CD4-positive, CD25-positive, alpha-beta regulatory T cell (primary cell): ENCODE measurements at regions not wholly inside any gene's neighbourhood (a gene's known extent, or its start where the extent isn't known, plus 50 kb on each side); places are given as distances from the start of the nearest gene placed in this dataset.

Experiments
- ATAC-seq, 2 donors: fragments of 150-1000 bp; cut with Tn5 transposase; one replicate each; pipeline ENCODE4 v1.10.0; 2021; ENCODE audit warnings: low read depth in 2 of 2, moderate number of reproducible peaks in 2 of 2, moderate library complexity in 1 of 2
- DNase-seq, 3 donors: peaks; one replicate each; pipeline versions ENCODE4 v3.0.0 to v3.0.0-alpha.2; 2012 to 2022; ENCODE audit warnings: mixed read lengths in 1 of 3
- H3K27ac ChIP-seq: one replicate; pipeline ENCODE4 v1.7.0; 2013; ENCODE audit warnings: mild to moderate bottlenecking, low read length; ENCODE audit not compliant: insufficient read depth, poor library complexity, severe bottlenecking
- H3K27me3 ChIP-seq: one replicate; pipeline ENCODE4 v1.7.0; 2013; ENCODE audit warnings: low read length; ENCODE audit not compliant: control insufficient read depth, insufficient read depth
- H3K36me3 ChIP-seq: one replicate; pipeline ENCODE4 v1.7.0; 2013; ENCODE audit warnings: mild to moderate bottlenecking, low read length, moderate library complexity; ENCODE audit not compliant: control insufficient read depth, insufficient read depth
- H3K4me1 ChIP-seq: 2 replicates; pipeline ENCODE4 v1.7.0; 2013; ENCODE audit warnings: mild to moderate bottlenecking, low read length; ENCODE audit not compliant: insufficient read depth, control insufficient read depth, poor library complexity, severe bottlenecking
- H3K4me3 ChIP-seq: one replicate; pipeline ENCODE4 v1.7.0; 2013; ENCODE audit warnings: low read depth, mild to moderate bottlenecking, low read length, moderate library complexity
- H3K9me3 ChIP-seq, 2 experiments: 1 replicate in 1 of 2; 2 replicates in 1 of 2; pipeline ENCODE4 v1.7.0; 2013; ENCODE audit warnings: low read length in 2 of 2, mild to moderate bottlenecking in 1 of 2, moderate library complexity in 1 of 2; ENCODE audit not compliant: control insufficient read depth in 2 of 2
- H3K27ac Mint-ChIP-seq, 3 donors: one replicate each; pipeline ENCODE4 v1.8.0; 2020 to 2022; ENCODE audit warnings: mild to moderate bottlenecking in 3 of 3, mixed read lengths in 3 of 3, moderate library complexity in 2 of 3
- H3K27me3 Mint-ChIP-seq: one replicate; pipeline ENCODE4 v1.8.0; 2022; ENCODE audit warnings: mild to moderate bottlenecking, mixed read lengths
- H3K36me3 Mint-ChIP-seq: one replicate; pipeline ENCODE4 v1.8.0; 2020; ENCODE audit warnings: mixed read lengths
- H3K4me1 Mint-ChIP-seq, 4 donors: one replicate each; pipeline ENCODE4 v1.8.0; 2020 to 2022; ENCODE audit warnings: mixed read lengths in 4 of 4, mild to moderate bottlenecking in 1 of 4
- H3K4me3 Mint-ChIP-seq, 4 donors: one replicate each; pipeline ENCODE4 v1.8.0; 2020 to 2022; ENCODE audit warnings: mild to moderate bottlenecking in 4 of 4, mixed read lengths in 4 of 4, moderate library complexity in 3 of 4
- H3K9me3 Mint-ChIP-seq, 7 donors: one replicate each; pipeline ENCODE4 v1.8.0; 2020 to 2022; ENCODE audit warnings: mixed read lengths in 7 of 7, mild to moderate bottlenecking in 3 of 7, moderate library complexity in 2 of 7

- ATAC-seq (no peak), DNase-seq (no peak)
- H3K27ac ChIP-seq = no peak overlapping the region
- H3K4me3 Mint-ChIP-seq = no peak overlapping the region
- H3K27me3 Mint-ChIP-seq = no peaks in the 10 kb centered on the region
- peaks cover 0 to 2% (median 0%) of the 10 kb centered on the region in 7 donors for H3K9me3 Mint-ChIP-seq
- H3K9me3 ChIP-seq = no peaks in the 10 kb centered on the region
- H3K36me3 ChIP-seq = no peaks in the 10 kb centered on the region
- H3K27ac Mint-ChIP-seq = no peak overlapping the region
- H3K4me3 ChIP-seq = no peak overlapping the region
- no peaks in the 10 kb centered on the region for H3K27me3 ChIP-seq
- no peaks in the 10 kb centered on the region for H3K36me3 Mint-ChIP-seq
- H3K4me1 ChIP-seq = no peaks in the 10 kb centered on the region
- no peaks in the 10 kb centered on the region for H3K4me1 Mint-ChIP-seq
Observed at GRCh38 chr3:110743202-110743601, 328.4 kb upstream of the NECTIN3 start.

GRCh38 chr3:110743984-110744383, 327.6 kb upstream of the NECTIN3 start:
- peaks cover 0 to 2% (median 0%) of the 10 kb centered on the region in 7 donors for H3K9me3 Mint-ChIP-seq
- Histone ChIP-seq H3K4me1 (no peaks in the 10 kb centered on the region), H3K4me3 (no peak overlapping the region), H3K9me3 (no peaks in the 10 kb centered on the region), H3K27ac (no peak overlapping the region), H3K27me3 (peaks cover under 1% of the 10 kb centered on the region), H3K36me3 (no peaks in the 10 kb centered on the region)
- H3K4me3 Mint-ChIP-seq = no peak overlapping the region
- DNase-seq (no peak), ATAC-seq (no peak)
- no peak overlapping the region for H3K27ac Mint-ChIP-seq
- H3K27me3 Mint-ChIP-seq = no peaks in the 10 kb centered on the region
- no peaks in the 10 kb centered on the region for H3K36me3 Mint-ChIP-seq
- no peaks in the 10 kb centered on the region for H3K4me1 Mint-ChIP-seq

- H3K9me3 ChIP-seq = no peaks in the 10 kb centered on the region
- H3K36me3 ChIP-seq = no peaks in the 10 kb centered on the region
- H3K4me1 ChIP-seq = no peaks in the 10 kb centered on the region
- DNase-seq = no peak
- H3K4me1 Mint-ChIP-seq = no peaks in the 10 kb centered on the region
- no peak for ATAC-seq
- peaks cover 0 to 2% (median 0%) of the 10 kb centered on the region in 7 donors for H3K9me3 Mint-ChIP-seq
- H3K4me3 Mint-ChIP-seq = no peak overlapping the region
- H3K27ac ChIP-seq = no peak overlapping the region
- no peaks in the 10 kb centered on the region for H3K36me3 Mint-ChIP-seq
- H3K4me3 ChIP-seq = no peak overlapping the region
- H3K27ac Mint-ChIP-seq = no peak overlapping the region
- H3K27me3 Mint-ChIP-seq = no peaks in the 10 kb centered on the region
- peaks cover 2% of the 10 kb centered on the region for H3K27me3 ChIP-seq
Observed at GRCh38 chr3:110744723-110745122, 326.9 kb upstream of the NECTIN3 start.

DNA sequence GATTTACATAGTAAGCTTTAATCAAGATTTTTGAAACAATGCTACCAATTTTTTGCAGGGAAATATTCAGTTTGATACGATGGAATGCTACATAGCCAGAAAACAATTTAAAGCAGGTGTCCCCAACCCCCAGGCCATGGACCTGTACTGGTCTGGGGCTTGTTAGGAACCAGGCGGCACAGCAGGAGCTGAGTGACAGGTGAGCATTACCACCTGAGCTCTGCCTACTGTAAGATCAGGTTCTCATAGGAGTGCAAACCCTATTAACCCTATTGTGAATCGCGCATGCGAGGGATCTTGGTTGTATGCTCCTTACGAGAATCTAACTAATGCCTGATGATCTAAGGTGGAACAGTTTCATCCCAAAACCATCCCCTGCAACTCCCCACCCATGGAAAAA, 322.6 kb upstream of the NECTIN3 start:
- Mint-ChIP-seq H3K27me3 (no peaks in the 10 kb centered on the region), H3K27ac (no peak overlapping the region), H3K36me3 (no peaks in the 10 kb centered on the region), H3K9me3 (peaks cover 0 to 4% (median 0%) of the 10 kb centered on the region in 7 donors), H3K4me3 (no peak overlapping the region), H3K4me1 (no peaks in the 10 kb centered on the region)
- H3K36me3 ChIP-seq = no peaks in the 10 kb centered on the region
- no peak overlapping the region for H3K27ac ChIP-seq
- H3K27me3 ChIP-seq = peaks cover 2% of the 10 kb centered on the region
- H3K4me1 ChIP-seq = no peaks in the 10 kb centered on the region
- DNase-seq (no peak), ATAC-seq (no peak)
- H3K9me3 ChIP-seq = no peaks in the 10 kb centered on the region
- H3K4me3 ChIP-seq = no peak overlapping the region

DNA sequence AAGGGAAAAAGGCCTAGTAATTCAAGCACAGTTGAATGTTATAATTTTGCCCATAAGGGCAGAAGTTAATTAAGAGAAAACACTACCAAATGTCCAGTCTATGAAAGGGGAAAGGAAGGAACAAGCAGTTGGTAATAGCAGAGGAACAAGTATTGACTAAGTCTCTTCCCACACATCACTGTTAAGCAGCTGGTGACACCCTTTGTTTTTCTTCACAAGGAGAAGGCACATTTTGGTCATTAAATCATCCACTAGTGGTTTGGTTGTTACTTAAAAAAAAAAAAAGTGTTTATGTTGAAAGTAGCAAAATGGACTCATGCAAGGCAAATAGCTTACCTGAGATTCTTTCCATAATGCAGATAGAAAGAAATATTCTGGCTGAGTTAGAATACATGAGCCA, 321.4 kb upstream of the NECTIN3 start:
- Histone ChIP-seq H3K36me3 (no peaks in the 10 kb centered on the region), H3K9me3 (no peaks in the 10 kb centered on the region), H3K4me1 (no peaks in the 10 kb centered on the region), H3K27ac (no peak overlapping the region), H3K27me3 (peaks cover 2% of the 10 kb centered on the region), H3K4me3 (no peak overlapping the region)
- no peak overlapping the region for H3K27ac Mint-ChIP-seq
- H3K4me3 Mint-ChIP-seq = no peak overlapping the region
- no peaks in the 10 kb centered on the region for H3K36me3 Mint-ChIP-seq
- ATAC-seq (no peak), DNase-seq (no peak)
- peaks cover 0 to 4% (median 0%) of the 10 kb centered on the region in 7 donors for H3K9me3 Mint-ChIP-seq
- H3K27me3 Mint-ChIP-seq = no peaks in the 10 kb centered on the region
- H3K4me1 Mint-ChIP-seq = no peaks in the 10 kb centered on the region

- no peaks in the 10 kb centered on the region for H3K27me3 Mint-ChIP-seq
- Histone ChIP-seq H3K27ac (no peak overlapping the region), H3K4me1 (no peaks in the 10 kb centered on the region), H3K4me3 (no peak overlapping the region), H3K27me3 (peaks cover 2% of the 10 kb centered on the region), H3K36me3 (no peaks in the 10 kb centered on the region), H3K9me3 (no peaks in the 10 kb centered on the region)
- ATAC-seq (no peak), DNase-seq (no peak)
- no peaks in the 10 kb centered on the region for H3K36me3 Mint-ChIP-seq
- H3K27ac Mint-ChIP-seq = no peak overlapping the region
- H3K4me1 Mint-ChIP-seq = no peaks in the 10 kb centered on the region
- peaks cover 0 to 4% (median 0%) of the 10 kb centered on the region in 7 donors for H3K9me3 Mint-ChIP-seq
- H3K4me3 Mint-ChIP-seq = no peak overlapping the region
Observed at GRCh38 chr3:110752307-110752706, 319.3 kb upstream of the NECTIN3 start.

- DNase-seq (no peak), ATAC-seq (no peak)
- Mint-ChIP-seq H3K27me3 (no peaks in the 10 kb centered on the region), H3K9me3 (peaks cover 0 to 4% (median 0%) of the 10 kb centered on the region in 7 donors), H3K36me3 (no peaks in the 10 kb centered on the region), H3K27ac (no peak overlapping the region), H3K4me3 (no peak overlapping the region), H3K4me1 (no peaks in the 10 kb centered on the region)
- H3K27ac ChIP-seq = no peak overlapping the region
- H3K4me1 ChIP-seq = no peaks in the 10 kb centered on the region
- no peaks in the 10 kb centered on the region for H3K9me3 ChIP-seq
- no peak overlapping the region for H3K4me3 ChIP-seq
- peaks cover 2% of the 10 kb centered on the region for H3K27me3 ChIP-seq
- H3K36me3 ChIP-seq = no peaks in the 10 kb centered on the region
Observed at GRCh38 chr3:110753516-110753915, 318.1 kb upstream of the NECTIN3 start.

DNA sequence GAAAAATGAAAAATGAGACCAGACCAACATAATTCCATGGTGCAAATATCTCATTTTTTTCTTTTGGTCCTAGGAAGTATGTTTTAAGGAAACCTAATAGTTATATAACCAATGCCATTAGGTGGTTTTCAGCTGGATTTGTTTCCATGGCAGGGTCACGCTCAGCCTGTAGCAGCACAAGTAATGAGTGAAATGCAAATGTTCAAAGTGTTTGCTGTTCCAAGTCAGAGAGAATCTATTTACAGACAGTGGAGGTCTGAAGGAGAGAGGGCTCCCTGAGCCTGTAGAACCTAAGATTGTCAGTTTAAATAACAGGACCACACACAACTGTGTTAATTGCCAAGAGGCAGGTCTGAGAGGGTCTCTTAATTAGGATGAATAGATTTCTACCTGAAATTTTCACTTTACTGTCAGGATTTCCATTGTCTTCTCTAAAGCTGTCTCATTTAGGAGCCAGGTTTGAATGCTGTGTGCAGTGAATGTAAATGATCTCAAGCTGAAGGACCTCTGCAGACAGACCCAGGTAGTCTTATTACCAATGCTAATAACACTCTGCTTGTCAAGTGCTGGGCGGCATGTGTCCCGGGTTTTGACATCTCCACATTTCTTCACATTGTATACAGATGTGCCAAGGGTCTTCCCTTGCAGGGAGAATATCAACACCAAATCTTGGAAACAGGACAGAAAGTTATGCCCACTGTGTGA, 317.3 kb upstream of the NECTIN3 start:
- H3K4me1 ChIP-seq = no peaks in the 10 kb centered on the region
- H3K4me1 Mint-ChIP-seq = no peaks in the 10 kb centered on the region
- no peaks in the 10 kb centered on the region for H3K9me3 ChIP-seq
- peaks cover 4% of the 10 kb centered on the region for H3K27me3 Mint-ChIP-seq
- peaks cover 0 to 4% (median 0%) of the 10 kb centered on the region in 7 donors for H3K9me3 Mint-ChIP-seq
- no peak overlapping the region for H3K4me3 ChIP-seq
- DNase-seq (no peak), ATAC-seq (no peak)
- H3K27ac ChIP-seq = no peak overlapping the region
- no peaks in the 10 kb centered on the region for H3K36me3 ChIP-seq
- no peaks in the 10 kb centered on the region for H3K36me3 Mint-ChIP-seq
- H3K27ac Mint-ChIP-seq = no peak overlapping the region
- H3K27me3 ChIP-seq = no peaks in the 10 kb centered on the region
- H3K4me3 Mint-ChIP-seq = no peak overlapping the region
